Neural cell (in vitro differentiated cells): ENCODE measurements at regions not wholly inside any gene's neighbourhood (a gene's known extent, or its start where the extent isn't known, plus 50 kb on each side); places are given as distances from the start of the nearest gene placed in this dataset.

Experiments used
- H2AFZ ChIP-seq: fragments of 200-600, 300-800 bp; sonication (generic), shearing (Covaris generic); 2 replicates; pipeline ENCODE4 v1.6.0; 2014; ENCODE audit warnings: low read depth, mild to moderate bottlenecking, antibody characterized with exemption, low read length, moderate library complexity
- H3F3A ChIP-seq: fragments of 200-600 bp; shearing (Covaris generic); 2 replicates; pipeline ENCODE4 v1.6.1; 2016; ENCODE audit warnings: mild to moderate bottlenecking, moderate library complexity, mixed read lengths, antibody characterized with exemption, low read length; ENCODE audit not compliant: insufficient read depth, poor library complexity, severe bottlenecking
- H3K27ac ChIP-seq: fragments of 200-600, 300-800 bp; sonication (generic), shearing (Covaris generic); 2 replicates; pipeline ENCODE4 v1.5.1; 2014; ENCODE audit warnings: mild to moderate bottlenecking, low read length, moderate library complexity
- H3K27me3 ChIP-seq: fragments of 300-800, 200-600 bp; sonication (generic), shearing (Covaris generic); 2 replicates; pipeline ENCODE4 v1.6.0; 2014; ENCODE audit warnings: mild to moderate bottlenecking, low read depth, low read length, moderate library complexity; ENCODE audit not compliant: insufficient read depth
- H3K36me3 ChIP-seq: fragments of 300-800, 200-600 bp; sonication (generic), shearing (Covaris generic); 2 replicates; pipeline ENCODE4 v1.5.1; 2014; ENCODE audit warnings: mild to moderate bottlenecking, antibody characterized with exemption, low read length, moderate library complexity; ENCODE audit not compliant: insufficient read depth
- H3K4me2 ChIP-seq: fragments of 300-800, 200-600 bp; sonication (generic), shearing (Covaris generic); 2 replicates; pipeline ENCODE4 v1.6.0; 2014; ENCODE audit warnings: mild to moderate bottlenecking, low read length
- H3K4me3 ChIP-seq: fragments of 300-800, 200-600 bp; sonication (generic), shearing (Covaris generic); 2 replicates; pipeline ENCODE4 v1.5.1; 2014; ENCODE audit warnings: mild to moderate bottlenecking, low read length, moderate library complexity
- H3K79me2 ChIP-seq: fragments of 200-600 bp; shearing (Covaris generic); replicated peaks from 2 replicates; pipeline ENCODE4 v1.6.0; 2014; ENCODE audit warnings: mild to moderate bottlenecking, low read length, moderate library complexity; ENCODE audit not compliant: insufficient read depth
- H3K9ac ChIP-seq: fragments of 300-800, 200-600 bp; sonication (generic), shearing (Covaris generic); 2 replicates; pipeline ENCODE4 v1.6.1; 2016; ENCODE audit warnings: mild to moderate bottlenecking, low read length, mixed read lengths
- H3K9me2 ChIP-seq: fragments of 200-600 bp; shearing (Covaris generic); 2 replicates; pipeline ENCODE4 v1.6.1; 2016; ENCODE audit warnings: mild to moderate bottlenecking, low read length, mixed read lengths; ENCODE audit not compliant: insufficient read depth
- H3K9me3 ChIP-seq: fragments of 200-600, 300-800 bp; sonication (generic), shearing (Covaris generic); 2 replicates; pipeline ENCODE4 v1.6.1; 2016; ENCODE audit warnings: mild to moderate bottlenecking, mixed run types, low read length, moderate library complexity, mixed read lengths
- H4K20me1 ChIP-seq: fragments of 200-600 bp; shearing (Covaris generic); 2 replicates; pipeline ENCODE4 v1.6.1; 2016; ENCODE audit warnings: mild to moderate bottlenecking, mixed run types; ENCODE audit not compliant: insufficient read depth
- CTCF ChIP-seq: fragments of 450-650 bp; IDR thresholded peaks from 2 replicates; pipeline ENCODE4 v1.5.1; 2014; ENCODE audit warnings: antibody characterized with exemption, mild to moderate bottlenecking, moderate library complexity; ENCODE audit not compliant: poor library complexity, severe bottlenecking
- EP300 ChIP-seq: fragments of 450-650 bp; conservative IDR thresholded peaks from 2 replicates; pipeline ENCODE4 v1.6.1; 2014; ENCODE audit warnings: antibody characterized with exemption, mild to moderate bottlenecking, moderate library complexity; ENCODE audit not compliant: poor library complexity, severe bottlenecking
- EZH2 ChIP-seq: fragments of 200-600, 300-800 bp; shearing (Covaris generic), sonication (generic); IDR thresholded peaks from 2 replicates; pipeline ENCODE4 v1.6.1; 2014; ENCODE audit warnings: antibody characterized with exemption, low read length, borderline replicate concordance, mild to moderate bottlenecking; ENCODE audit not compliant: insufficient read depth, poor library complexity, severe bottlenecking
- MXI1 ChIP-seq: fragments of 450-650 bp; conservative IDR thresholded peaks from 2 replicates; pipeline ENCODE4 v1.6.1; 2014; ENCODE audit warnings: antibody characterized with exemption, mild to moderate bottlenecking; ENCODE audit not compliant: poor library complexity, severe bottlenecking
- POLR2AphosphoS5 ChIP-seq: IDR thresholded peaks from 2 replicates; pipeline ENCODE4 v1.6.1; 2012
- RAD21 ChIP-seq: fragments of 450-650 bp; conservative IDR thresholded peaks from 2 replicates; pipeline ENCODE4 v1.6.1; 2014; ENCODE audit warnings: antibody characterized with exemption, mild to moderate bottlenecking, moderate library complexity
- REST ChIP-seq: IDR thresholded peaks from 2 replicates; pipeline ENCODE4 v1.6.1; 2012; ENCODE audit warnings: borderline replicate concordance
- SMC3 ChIP-seq: fragments of 450-650 bp; conservative IDR thresholded peaks from 2 replicates; pipeline ENCODE4 v1.6.1; 2014; ENCODE audit warnings: antibody characterized with exemption, mild to moderate bottlenecking, moderate library complexity; ENCODE audit not compliant: poor library complexity
- TAF1 ChIP-seq: IDR thresholded peaks from 2 replicates; pipeline ENCODE4 v1.6.1; 2012; ENCODE audit warnings: low read depth

- Histone ChIP-seq H3K4me2 (no peak overlapping the region), H3K27me3 (no peaks in the 10 kb centered on the region), H3K36me3 (no peaks in the 10 kb centered on the region), H3K4me3 (no peak overlapping the region), H3F3A (no peaks in the 10 kb centered on the region), H2AFZ (no peak overlapping the region), H3K9ac (no peak overlapping the region), H3K9me2 (no peaks in the 10 kb centered on the region), H3K79me2 (no peaks in the 10 kb centered on the region), H4K20me1 (no peaks in the 10 kb centered on the region), H3K9me3 (no peaks in the 10 kb centered on the region), H3K27ac (peak overlapping the region; percentile 40)
- TF ChIP-seq CTCF (no peak), POLR2AphosphoS5 (no peak), REST (no peak), TAF1 (no peak), RAD21 (no peak), MXI1 (no peak), EZH2 (no peak), SMC3 (no peak), EP300 (no peak)
These were observed 193.1 kb upstream of the SEMA3C start for GRCh38 chr7:81111781-81112540.

GRCh38 chr7:81111358-81111757, 192.5 kb upstream of the SEMA3C start:
- Histone ChIP-seq H3K36me3 (no peaks in the 10 kb centered on the region), H3K4me2 (no peak overlapping the region), H3K79me2 (no peaks in the 10 kb centered on the region), H3K4me3 (no peak overlapping the region), H3K27me3 (no peaks in the 10 kb centered on the region), H3K27ac (peak overlapping the region; percentile 40), H3K9me3 (no peaks in the 10 kb centered on the region), H2AFZ (no peak overlapping the region), H4K20me1 (no peaks in the 10 kb centered on the region), H3F3A (no peaks in the 10 kb centered on the region), H3K9me2 (no peaks in the 10 kb centered on the region), H3K9ac (no peak overlapping the region)
- TF ChIP-seq RAD21 (no peak), CTCF (no peak), MXI1 (no peak), SMC3 (no peak), EP300 (no peak), REST (no peak), EZH2 (no peak), TAF1 (no peak), POLR2AphosphoS5 (no peak)
